Stimulated activated CD8-positive, alpha-beta memory T cell treated with anti-CD3 and anti-CD28 coated beads, Interleukin-2, amount 100 ng/mL, for 1 hour (primary cell): ENCODE measurements at regions not wholly inside any gene's neighbourhood (a gene's known extent, or its start where the extent isn't known, plus 50 kb on each side); places are given as distances from the start of the nearest gene placed in this dataset.

ENCODE experiments used
- DNase-seq, 2 donors: peaks; one replicate each; pipeline ENCODE4 v3.0.0-alpha.2; 2020; ENCODE audit warnings: low read depth in 2 of 2

DNA sequence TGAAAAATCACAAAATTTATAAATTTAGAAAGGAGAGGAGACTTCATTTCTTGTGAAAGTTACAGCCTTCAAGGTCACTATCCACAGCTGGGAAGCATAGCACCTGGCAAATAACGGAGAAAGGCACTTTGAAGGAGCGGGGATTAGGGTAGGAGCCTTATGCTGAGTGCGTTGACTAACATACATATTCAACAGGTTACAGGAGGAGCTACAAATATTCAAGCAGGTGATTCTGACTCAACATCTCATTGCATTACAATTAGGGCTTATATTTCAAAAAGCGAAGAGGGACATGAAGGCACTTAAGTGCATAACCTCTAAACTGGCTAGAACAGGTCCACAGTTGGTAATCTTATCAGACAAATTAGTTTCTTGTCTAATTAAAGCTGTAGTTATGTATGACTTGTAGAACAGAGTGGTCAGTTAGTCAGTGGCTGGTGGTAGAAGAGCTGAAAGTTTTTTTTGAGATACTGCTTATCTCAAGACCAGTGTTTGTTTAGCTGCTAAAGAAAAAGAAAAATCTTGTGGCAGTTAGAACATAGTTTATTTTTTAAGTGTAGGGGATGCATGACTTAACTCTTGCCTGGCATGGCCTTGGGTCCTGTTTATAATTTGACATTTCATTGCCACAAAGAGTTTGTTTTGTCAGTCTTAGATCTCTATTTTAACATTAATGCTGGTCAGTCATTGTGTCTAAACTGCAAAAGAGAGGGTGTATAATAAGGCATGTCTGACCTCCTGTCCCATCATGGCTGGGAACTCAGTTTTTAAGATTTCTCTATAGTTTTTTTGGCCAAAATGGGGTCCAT lies 311.5 kb downstream of the DUSP10 start:
- no peak for DNase-seq

- no peak for DNase-seq
These were observed 310.7 kb downstream of the DUSP10 start for GRCh38 chr1:221431068-221431651.

GRCh38 chr1:221431961-221432360 lies 309.9 kb downstream of the DUSP10 start:
- DNase-seq, result no peak

GRCh38 chr1:221435504-221435904 lies 306.4 kb downstream of the DUSP10 start:
- no peak for DNase-seq

- no peak for DNase-seq
These were observed 304.7 kb downstream of the DUSP10 start for GRCh38 chr1:221437171-221437570.

- no peak for DNase-seq
These were observed 304.0 kb downstream of the DUSP10 start for GRCh38 chr1:221437926-221438325.

DNA sequence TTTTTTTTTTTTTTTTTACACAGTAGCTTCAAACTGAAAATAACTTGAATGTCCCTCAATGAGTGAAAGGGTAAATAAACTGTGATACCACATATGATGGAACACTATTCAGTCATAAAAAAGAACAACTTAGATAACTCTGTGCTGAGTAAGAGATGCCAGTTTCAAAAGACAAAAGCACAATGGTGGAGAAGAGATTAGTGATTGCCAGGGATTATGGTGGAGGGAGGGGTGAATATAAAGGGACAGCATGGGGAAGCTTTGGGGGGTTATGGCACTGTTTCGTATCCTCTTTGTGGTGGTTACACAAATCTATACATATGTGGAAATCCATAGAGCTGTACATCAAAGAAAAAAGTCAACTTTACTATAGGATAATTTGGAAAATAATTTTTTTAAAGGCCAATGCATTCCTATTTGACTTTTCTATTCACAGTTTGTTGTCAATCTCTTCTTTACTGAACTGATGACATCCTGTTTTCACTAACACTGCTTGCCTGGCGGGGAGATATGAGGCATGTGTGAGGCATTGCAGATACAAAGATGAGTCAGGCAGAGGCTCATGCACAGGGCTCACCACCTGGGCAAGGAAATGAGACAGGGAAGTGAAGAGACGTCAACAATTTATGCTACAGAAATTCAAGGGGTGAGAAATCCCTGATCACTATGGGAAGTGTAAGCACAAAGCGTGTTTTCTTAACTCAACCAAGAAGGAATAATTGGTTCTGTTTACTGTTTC lies 302.7 kb downstream of the DUSP10 start:
- peak in 1 of 2 donors; percentile 17 for DNase-seq

GRCh38 chr1:221439747-221440501 lies 302.0 kb downstream of the DUSP10 start:
- DNase-seq, result no peak

DNA sequence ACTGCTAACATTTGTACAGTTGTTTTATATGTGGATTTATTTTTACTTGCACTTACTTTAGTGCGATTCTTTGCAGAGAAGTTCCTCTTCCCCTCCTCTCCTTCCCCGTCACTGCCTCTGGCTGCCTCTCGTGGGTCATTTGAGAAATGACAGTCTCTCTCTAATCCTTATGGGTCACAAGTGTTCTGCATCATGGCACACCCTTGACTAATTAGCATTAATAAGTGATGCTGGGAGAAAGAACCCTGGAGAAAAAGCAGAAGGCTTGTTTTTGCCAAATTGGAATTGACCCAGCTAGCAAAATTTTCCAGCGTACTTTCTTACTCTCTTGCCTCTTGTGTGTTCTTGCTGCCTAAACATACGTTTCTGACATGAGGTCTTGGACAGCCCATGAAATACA lies 301.2 kb downstream of the DUSP10 start:
- DNase-seq, result no peak

DNA sequence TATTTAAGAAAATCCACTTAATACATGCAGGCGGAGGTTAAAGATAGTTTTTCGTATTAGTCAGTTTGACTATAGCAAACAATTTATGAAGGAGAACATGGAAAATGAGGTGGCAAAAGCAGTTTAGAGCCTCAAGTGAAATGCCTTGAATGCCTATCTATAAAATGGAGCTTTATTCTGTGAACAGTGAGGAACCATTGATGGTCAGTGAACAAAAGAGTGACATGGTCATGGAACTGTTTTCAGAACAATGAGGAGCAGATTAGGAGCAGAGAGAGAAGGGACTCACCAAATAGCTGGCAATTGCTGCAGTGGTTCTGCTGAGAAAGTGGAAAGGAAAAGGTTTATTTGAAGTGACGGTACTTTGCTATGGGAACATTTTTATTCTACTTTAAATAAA lies 299.8 kb downstream of the DUSP10 start:
- no peak for DNase-seq

DNA sequence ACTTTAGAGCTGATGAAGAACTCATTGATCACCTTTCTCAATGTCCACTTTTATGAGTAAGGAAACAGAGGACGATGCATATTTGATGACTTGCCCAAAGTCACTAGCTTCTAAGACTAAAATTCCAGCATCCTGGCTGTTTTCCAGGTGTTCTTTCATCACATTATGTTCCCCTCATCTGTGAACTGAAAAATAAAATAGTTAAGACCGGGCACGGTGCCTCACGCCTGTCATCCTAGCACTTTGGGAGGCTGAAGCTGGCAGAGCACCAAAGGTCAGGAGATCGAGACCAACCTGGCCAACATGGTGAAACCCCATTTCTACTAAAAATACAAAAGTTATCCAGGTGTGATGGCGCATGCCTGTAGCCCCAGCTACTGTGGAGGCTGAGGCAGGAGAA lies 297.5 kb downstream of the DUSP10 start:
- DNase-seq, result no peak

- no peak for DNase-seq
These were observed 293.2 kb downstream of the DUSP10 start for GRCh38 chr1:221448585-221449175.

DNA sequence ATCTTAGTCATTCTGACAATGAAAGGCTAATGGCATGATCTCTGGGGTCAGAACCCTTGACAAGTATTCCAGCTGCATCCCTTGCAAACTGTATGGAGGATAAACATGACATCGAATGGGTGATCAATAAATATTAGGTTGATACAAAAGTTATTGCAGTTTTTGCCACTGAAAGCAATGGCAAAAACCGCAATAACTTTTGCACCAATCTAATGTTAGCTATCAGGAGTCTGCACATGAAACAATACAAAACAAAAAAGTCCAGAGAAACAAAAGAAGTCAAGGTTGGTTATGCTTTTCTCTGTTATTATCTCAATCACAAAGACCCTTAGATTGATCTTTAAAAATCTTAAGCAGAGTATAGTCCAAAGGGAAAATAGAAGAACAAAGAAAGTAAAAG lies 292.7 kb downstream of the DUSP10 start:
- DNase-seq, result no peak

- no peak for DNase-seq
These were observed 292.0 kb downstream of the DUSP10 start for GRCh38 chr1:221449801-221450470.

DNA sequence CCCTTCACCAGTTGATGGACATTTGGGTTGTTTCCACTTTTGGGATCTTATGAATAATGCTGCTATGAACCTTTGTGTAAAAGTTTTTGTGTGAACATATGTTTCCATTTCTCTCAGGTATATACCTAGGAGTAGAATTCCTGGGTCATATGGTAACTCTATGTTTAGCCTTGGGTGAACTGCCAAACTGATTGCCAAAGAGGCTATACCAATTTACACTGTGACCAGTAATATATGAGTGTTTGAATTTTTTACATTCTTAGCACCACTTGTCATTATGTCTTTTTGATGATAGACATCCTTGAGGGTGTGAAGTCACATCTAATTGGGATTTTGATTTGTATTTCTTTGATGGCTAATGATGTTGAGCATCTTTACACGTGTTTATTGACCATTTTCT lies 290.1 kb downstream of the DUSP10 start:
- DNase-seq, result no peak

DNA sequence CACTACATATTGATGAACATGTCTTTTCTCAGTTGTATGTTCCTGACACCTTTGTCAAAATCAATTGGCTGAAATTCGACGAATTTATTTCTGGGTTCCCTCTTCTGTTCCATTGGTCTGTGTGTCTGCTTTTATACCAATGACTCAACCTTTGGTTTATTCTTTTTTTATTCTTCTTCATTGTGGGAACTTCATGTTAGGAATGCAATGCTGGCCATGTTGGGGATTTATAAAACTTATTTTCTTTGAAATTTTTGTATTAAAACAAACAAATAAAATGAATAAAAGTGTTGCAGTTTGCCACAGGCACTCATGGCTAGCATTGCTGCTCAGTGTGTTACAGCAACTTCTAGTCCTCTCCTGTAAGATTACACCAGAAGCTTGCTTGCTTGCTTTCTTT lies 287.8 kb downstream of the DUSP10 start:
- DNase-seq, result no peak

DNA sequence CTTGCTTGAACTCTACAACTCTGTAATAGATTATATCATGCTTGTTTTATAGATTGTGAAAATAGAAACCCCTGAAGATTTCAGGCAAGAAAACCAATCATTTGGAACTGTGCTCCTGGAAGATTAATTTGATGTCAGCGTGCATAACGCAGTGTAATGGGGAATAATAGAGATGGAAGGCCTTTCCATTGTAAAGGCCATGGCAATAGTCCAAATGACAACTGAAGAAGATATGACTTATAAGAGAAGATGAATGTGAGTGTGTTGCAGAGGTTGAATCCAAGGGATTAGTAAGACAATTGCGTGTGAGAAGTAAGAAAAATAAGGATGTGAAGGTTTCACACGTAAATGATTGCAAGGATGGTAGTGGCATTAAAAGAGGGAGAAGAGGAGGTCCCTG lies 285.0 kb downstream of the DUSP10 start:
- DNase-seq, result no peak

- DNase-seq, result no peak
These were observed 284.0 kb downstream of the DUSP10 start for GRCh38 chr1:221457685-221458446.

- no peak for DNase-seq
These were observed 283.3 kb downstream of the DUSP10 start for GRCh38 chr1:221458447-221459156.

- DNase-seq, result no peak
These were observed 282.3 kb downstream of the DUSP10 start for GRCh38 chr1:221459558-221459957.
